ENCODE measurements at regions not wholly inside any gene's neighbourhood (a gene's known extent, or its start where the extent isn't known, plus 50 kb on each side); places are given as distances from the start of the nearest gene placed in this dataset.

- TF ChIP-seq CTCF (IDR thresholded peaks at IDR 0.05; ENCODE audit: insufficient read depth, low read length) (no peak), POLR2AphosphoS5 (IDR thresholded peaks at IDR 0.05; ENCODE audit: low read depth) (no peak), REST (IDR thresholded peaks at IDR 0.05; ENCODE audit: insufficient replicate concordance, low read depth) (no peak)
These were observed 203.8 kb upstream of the TECRL start for GRCh38 chr4:64613046-64613445.
